Caco-2 (cell line): ENCODE measurements at regions not wholly inside any gene's neighbourhood (a gene's known extent, or its start where the extent isn't known, plus 50 kb on each side); places are given as distances from the start of the nearest gene placed in this dataset.

Source experiments
- BruUV-seq: library from RNA; stranded (reverse); fragments of 400-500 nt; replicated peaks from 2 replicates; lab custom pipeline; 2021; lab: Mats Ljungman, UMichigan
- CTCF ChIA-PET: fragments of 300-600 bp; sonication (Branson Sonifier 250); formaldehyde crosslinking; loops from one replicate; lab custom pipeline; 2022; ENCODE audit warnings: antibody characterized with exemption; lab: Charles Lee
- POLR2A ChIA-PET: fragments of 300-600 bp; sonication (Branson Sonifier 250); formaldehyde crosslinking; loops from one replicate; lab custom pipeline; 2022; ENCODE audit warnings: antibody characterized with exemption; lab: Charles Lee
- DNase-seq, 2 experiments: peaks; one replicate each; pipeline versions ENCODE4 v3.0.0 to v3.0.0-alpha.2; 2020 to 2022
- H3K27me3 ChIP-seq: replicated peaks from 2 replicates; pipeline ENCODE4 v1.6.0; 2011; ENCODE audit warnings: low read length; ENCODE audit not compliant: control insufficient read depth, insufficient read depth
- H3K36me3 ChIP-seq: 2 replicates; pipeline ENCODE4 v1.5.1; 2011; ENCODE audit warnings: low read length; ENCODE audit not compliant: control insufficient read depth, insufficient read depth
- H3K4me1 ChIP-seq: fragments of 250-450 bp; sonication (Bioruptor Pico); 2 replicates; pipeline ENCODE4 v1.5.1; 2020; ENCODE audit warnings: mild to moderate bottlenecking
- H3K4me3 ChIP-seq: 2 replicates; pipeline ENCODE4 v1.5.1; 2011; ENCODE audit warnings: low read depth, mild to moderate bottlenecking, control low read depth, low read length
- H3K9me3 ChIP-seq: fragments of 250-450 bp; sonication (Bioruptor Pico); 2 replicates; pipeline ENCODE4 v1.5.1; 2020; ENCODE audit warnings: mild to moderate bottlenecking, moderate library complexity
- H3K27ac Mint-ChIP-seq: one replicate; pipeline ENCODE4 v1.8.0; 2022; ENCODE audit warnings: mixed read lengths; ENCODE audit not compliant: unreplicated experiment
- H3K27me3 Mint-ChIP-seq: one replicate; pipeline ENCODE4 v1.8.0; 2022; ENCODE audit warnings: mixed read lengths; ENCODE audit not compliant: insufficient read depth, unreplicated experiment
- H3K36me3 Mint-ChIP-seq: one replicate; pipeline ENCODE4 v1.8.0; 2022; ENCODE audit warnings: mild to moderate bottlenecking, mixed read lengths; ENCODE audit not compliant: insufficient read depth, unreplicated experiment
- H3K4me1 Mint-ChIP-seq: one replicate; pipeline ENCODE4 v1.8.0; 2022; ENCODE audit warnings: low read depth, mixed read lengths; ENCODE audit not compliant: unreplicated experiment
- H3K4me3 Mint-ChIP-seq: one replicate; pipeline ENCODE4 v1.8.0; 2022; ENCODE audit warnings: mild to moderate bottlenecking, moderate library complexity, mixed read lengths; ENCODE audit not compliant: unreplicated experiment
- H3K9me3 Mint-ChIP-seq: one replicate; pipeline ENCODE4 v1.8.0; 2022; ENCODE audit warnings: mixed read lengths; ENCODE audit not compliant: unreplicated experiment
- intact Hi-C: fragments of 100-400 bp; cut with micrococcal nuclease; formaldehyde crosslinking; loops from one replicate; pipeline ENCODE4 v1.10.0; 2022; ENCODE audit not compliant: unreplicated experiment
- TF ChIP-seq, protein P1 (sequence below), 2 experiments: fragments of 200-600 bp in 1 of 2; IDR thresholded peaks; 1 replicate in 1 of 2; 2 replicates in 1 of 2; pipeline versions ENCODE4 v1.5.1 to v1.8.0; 2011 to 2022; ENCODE audit warnings: antibody characterized with exemption in 1 of 2, control low read depth in 1 of 2, inconsistent platforms in 1 of 2, low read depth in 1 of 2, low read length in 1 of 2, mild to moderate bottlenecking in 1 of 2, moderate library complexity in 1 of 2; ENCODE audit not compliant: insufficient read depth in 1 of 2, severe bottlenecking in 1 of 2, unreplicated experiment in 1 of 2

DNA sequence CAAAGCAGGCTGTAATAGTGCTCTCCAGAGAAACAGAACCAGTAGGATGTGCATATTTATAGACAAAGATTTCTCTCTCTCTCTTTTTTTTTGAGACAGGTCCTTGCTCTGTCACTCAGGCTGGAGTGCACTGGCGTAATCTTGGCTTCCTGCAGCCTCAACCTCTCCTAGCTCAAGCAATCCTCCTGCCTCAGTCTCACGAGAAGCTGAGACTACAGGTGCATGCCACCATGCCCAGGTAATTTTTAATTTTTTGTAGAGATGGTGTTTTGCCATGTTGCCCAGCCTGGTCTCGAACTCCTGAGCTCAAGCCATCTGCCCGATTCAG, 67.1 kb upstream of the CHD2 start:
- TF ChIP-seq, protein P1, sequence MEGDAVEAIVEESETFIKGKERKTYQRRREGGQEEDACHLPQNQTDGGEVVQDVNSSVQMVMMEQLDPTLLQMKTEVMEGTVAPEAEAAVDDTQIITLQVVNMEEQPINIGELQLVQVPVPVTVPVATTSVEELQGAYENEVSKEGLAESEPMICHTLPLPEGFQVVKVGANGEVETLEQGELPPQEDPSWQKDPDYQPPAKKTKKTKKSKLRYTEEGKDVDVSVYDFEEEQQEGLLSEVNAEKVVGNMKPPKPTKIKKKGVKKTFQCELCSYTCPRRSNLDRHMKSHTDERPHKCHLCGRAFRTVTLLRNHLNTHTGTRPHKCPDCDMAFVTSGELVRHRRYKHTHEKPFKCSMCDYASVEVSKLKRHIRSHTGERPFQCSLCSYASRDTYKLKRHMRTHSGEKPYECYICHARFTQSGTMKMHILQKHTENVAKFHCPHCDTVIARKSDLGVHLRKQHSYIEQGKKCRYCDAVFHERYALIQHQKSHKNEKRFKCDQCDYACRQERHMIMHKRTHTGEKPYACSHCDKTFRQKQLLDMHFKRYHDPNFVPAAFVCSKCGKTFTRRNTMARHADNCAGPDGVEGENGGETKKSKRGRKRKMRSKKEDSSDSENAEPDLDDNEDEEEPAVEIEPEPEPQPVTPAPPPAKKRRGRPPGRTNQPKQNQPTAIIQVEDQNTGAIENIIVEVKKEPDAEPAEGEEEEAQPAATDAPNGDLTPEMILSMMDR (IDR thresholded peaks at IDR 0.05; ENCODE audit: insufficient read depth in 1 of 2, low read depth in 1 of 2, low read length in 1 of 2, severe bottlenecking in 1 of 2, unreplicated experiment in 1 of 2), result no peak
- Mint-ChIP-seq H3K9me3 (no peaks in the 10 kb centered on the region), H3K4me1 (peaks cover 13% of the 10 kb centered on the region), H3K4me3 (no peak overlapping the region), H3K27me3 (no peaks in the 10 kb centered on the region), H3K36me3 (peaks cover 15% of the 10 kb centered on the region), H3K27ac (no peak overlapping the region)
- H3K9me3 ChIP-seq, result no peaks in the 10 kb centered on the region
- POLR2A ChIA-PET, result no interaction called here
- no peaks in the 10 kb centered on the region for H3K27me3 ChIP-seq
- CTCF ChIA-PET, result no interaction called here
- no peak overlapping the region for H3K4me3 ChIP-seq
- DNase-seq, result no peak
- BruUV-seq, result no TSS peak
- H3K36me3 ChIP-seq, result no peaks in the 10 kb centered on the region
- intact Hi-C loops, result loop anchor here (2.0 kb wide), 1 partner anchor 44 kb away; no protein-coding TSS in a partner anchor
- peaks cover 22% of the 10 kb centered on the region for H3K4me1 ChIP-seq

DNA sequence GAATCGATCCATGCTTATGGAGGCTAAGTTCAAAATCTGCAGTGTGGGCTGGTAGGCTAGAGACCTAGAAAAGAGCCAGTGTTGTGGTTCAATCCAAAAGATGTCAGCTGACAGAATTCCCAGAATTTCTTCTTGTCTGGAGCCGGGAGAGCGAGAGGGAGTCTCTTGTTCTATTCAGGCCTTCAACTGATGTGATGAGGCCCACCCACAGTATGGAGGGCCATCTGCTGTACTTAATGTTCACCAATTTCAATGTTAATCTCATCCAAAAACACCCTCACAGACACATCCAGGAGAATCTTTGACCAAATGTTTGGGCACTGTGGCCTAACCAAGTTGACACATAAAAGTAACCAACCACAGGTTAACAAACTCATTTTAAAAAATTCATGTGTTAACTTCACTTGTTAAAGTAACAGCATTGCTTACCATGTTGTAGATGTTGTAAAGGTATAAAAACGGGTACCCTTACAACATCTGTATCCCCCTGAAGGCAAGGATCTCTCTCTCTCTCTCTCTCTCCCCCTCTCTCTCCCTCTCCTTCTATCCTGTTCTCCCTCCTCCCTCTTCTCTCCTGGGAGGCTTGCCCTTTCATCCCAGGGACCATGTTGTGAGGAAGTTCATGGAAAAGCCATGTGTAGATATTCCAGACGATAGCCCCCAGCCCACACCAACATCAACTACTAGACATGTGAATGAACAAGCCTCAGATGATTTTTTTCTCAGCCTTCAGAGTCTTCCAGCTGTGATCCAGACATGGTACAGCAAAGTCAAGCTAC, 66.4 kb upstream of the CHD2 start:
- Histone ChIP-seq H3K36me3 (no peaks in the 10 kb centered on the region), H3K9me3 (no peaks in the 10 kb centered on the region), H3K4me1 (peaks cover 22% of the 10 kb centered on the region), H3K4me3 (no peak overlapping the region), H3K27me3 (no peaks in the 10 kb centered on the region)
- Mint-ChIP-seq H3K9me3 (no peaks in the 10 kb centered on the region), H3K27ac (no peak overlapping the region), H3K36me3 (peaks cover 15% of the 10 kb centered on the region), H3K4me1 (peaks cover 13% of the 10 kb centered on the region), H3K27me3 (no peaks in the 10 kb centered on the region), H3K4me3 (no peak overlapping the region)
- ChIA-PET CTCF (no interaction called here), POLR2A (no interaction called here)
- intact Hi-C loops, result loop anchor here (2.0 kb wide), 1 partner anchor 43 kb away; no protein-coding TSS in a partner anchor
- TF ChIP-seq, protein P1 (IDR thresholded peaks at IDR 0.05; ENCODE audit: insufficient read depth in 1 of 2, low read depth in 1 of 2, low read length in 1 of 2, severe bottlenecking in 1 of 2, unreplicated experiment in 1 of 2), result no peak
- no TSS peak for BruUV-seq
- DNase-seq, result no peak

DNA sequence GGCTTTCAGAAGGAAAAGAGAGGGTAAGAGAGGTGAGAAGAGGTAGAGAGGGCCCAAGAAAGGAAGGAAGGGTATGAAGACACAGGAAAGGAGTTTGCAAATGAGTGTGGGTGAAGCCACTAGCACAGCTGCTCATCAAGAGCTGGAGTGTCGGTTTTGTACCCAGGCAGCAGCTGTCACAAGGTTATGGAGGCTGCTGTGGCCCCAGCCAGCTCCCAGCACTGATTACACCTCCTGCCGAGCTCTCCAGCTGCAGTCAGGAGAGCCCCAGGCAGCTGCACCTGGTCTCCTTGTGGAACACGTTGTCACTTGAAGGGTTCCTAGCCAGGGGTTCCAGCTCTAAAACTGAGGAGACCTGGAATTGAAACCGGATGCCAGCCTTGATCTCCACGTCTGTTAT, 60.4 kb upstream of the CHD2 start:
- Mint-ChIP-seq H3K9me3 (no peaks in the 10 kb centered on the region), H3K4me3 (no peak overlapping the region), H3K27ac (peak overlapping the region; percentile 39), H3K27me3 (no peaks in the 10 kb centered on the region), H3K4me1 (peaks cover 13% of the 10 kb centered on the region), H3K36me3 (no peaks in the 10 kb centered on the region)
- intact Hi-C loops, result loop anchor here (1.0 kb wide), 1 partner anchor 8 kb away; no protein-coding TSS in a partner anchor
- no peaks in the 10 kb centered on the region for H3K27me3 ChIP-seq
- H3K9me3 ChIP-seq, result no peaks in the 10 kb centered on the region
- H3K36me3 ChIP-seq, result no peaks in the 10 kb centered on the region
- ChIA-PET POLR2A (interaction anchor here (0.8 to 1.3 kb wide), 2 partner anchors 43 to 60 kb away, joined by 3 to 6 read pairs; partner anchors contain the start of gene CHD2), CTCF (no interaction called here)
- DNase-seq, result peak in 1 of 2 experiments; percentile 55
- no TSS peak for BruUV-seq
- H3K4me1 ChIP-seq, result peaks cover 13% of the 10 kb centered on the region
- TF ChIP-seq, protein P1 (IDR thresholded peaks at IDR 0.05; ENCODE audit: insufficient read depth in 1 of 2, low read depth in 1 of 2, low read length in 1 of 2, severe bottlenecking in 1 of 2, unreplicated experiment in 1 of 2), result no peak
- H3K4me3 ChIP-seq, result no peak overlapping the region
